ENCODE measurements at regions not wholly inside any gene's neighbourhood (a gene's known extent, or its start where the extent isn't known, plus 50 kb on each side); places are given as distances from the start of the nearest gene placed in this dataset.
"Not testable (repeated sequence)": the region's sequence is repeated elsewhere in the genome, so short reads cannot be mapped to it uniquely, and the experiment has no call there.

GRCh38 chr22:34834059-34834458, 231.9 kb upstream of the ISX start:
- Histone ChIP-seq H3K27ac (ENCODE audit: poor library complexity, severe bottlenecking) (no peak overlapping the region), H3K36me3 (ENCODE audit: low read depth) (no peaks in the 10 kb centered on the region), H3K27me3 (ENCODE audit: insufficient read depth, poor library complexity, severe bottlenecking) (no peaks in the 10 kb centered on the region), H3K9me3 (ENCODE audit: severe bottlenecking) (no peaks in the 10 kb centered on the region), H3K4me1 (ENCODE audit: insufficient read depth, poor library complexity, severe bottlenecking) (no peaks in the 10 kb centered on the region), H3K4me3 (ENCODE audit: severe bottlenecking) (no peak overlapping the region)
- no peak for ATAC-seq (ENCODE audit: low read depth)
- DNase-seq (ENCODE audit: low spot score) = no peak
- TF ChIP-seq, protein P1, sequence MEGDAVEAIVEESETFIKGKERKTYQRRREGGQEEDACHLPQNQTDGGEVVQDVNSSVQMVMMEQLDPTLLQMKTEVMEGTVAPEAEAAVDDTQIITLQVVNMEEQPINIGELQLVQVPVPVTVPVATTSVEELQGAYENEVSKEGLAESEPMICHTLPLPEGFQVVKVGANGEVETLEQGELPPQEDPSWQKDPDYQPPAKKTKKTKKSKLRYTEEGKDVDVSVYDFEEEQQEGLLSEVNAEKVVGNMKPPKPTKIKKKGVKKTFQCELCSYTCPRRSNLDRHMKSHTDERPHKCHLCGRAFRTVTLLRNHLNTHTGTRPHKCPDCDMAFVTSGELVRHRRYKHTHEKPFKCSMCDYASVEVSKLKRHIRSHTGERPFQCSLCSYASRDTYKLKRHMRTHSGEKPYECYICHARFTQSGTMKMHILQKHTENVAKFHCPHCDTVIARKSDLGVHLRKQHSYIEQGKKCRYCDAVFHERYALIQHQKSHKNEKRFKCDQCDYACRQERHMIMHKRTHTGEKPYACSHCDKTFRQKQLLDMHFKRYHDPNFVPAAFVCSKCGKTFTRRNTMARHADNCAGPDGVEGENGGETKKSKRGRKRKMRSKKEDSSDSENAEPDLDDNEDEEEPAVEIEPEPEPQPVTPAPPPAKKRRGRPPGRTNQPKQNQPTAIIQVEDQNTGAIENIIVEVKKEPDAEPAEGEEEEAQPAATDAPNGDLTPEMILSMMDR (IDR thresholded peaks at IDR 0.05; ENCODE audit: poor library complexity, severe bottlenecking) = no peak

GRCh38 chr22:34834541-34834940, 231.4 kb upstream of the ISX start:
- DNase-seq (ENCODE audit: low spot score); H3K4me1 ChIP-seq (ENCODE audit: insufficient read depth, poor library complexity, severe bottlenecking); H3K27me3 ChIP-seq (ENCODE audit: insufficient read depth, poor library complexity, severe bottlenecking); ATAC-seq (ENCODE audit: low read depth); H3K36me3 ChIP-seq (ENCODE audit: low read depth); H3K9me3 ChIP-seq (ENCODE audit: severe bottlenecking); H3K27ac ChIP-seq (ENCODE audit: poor library complexity, severe bottlenecking); H3K4me3 ChIP-seq (ENCODE audit: severe bottlenecking): not testable (repeated sequence)

DNA sequence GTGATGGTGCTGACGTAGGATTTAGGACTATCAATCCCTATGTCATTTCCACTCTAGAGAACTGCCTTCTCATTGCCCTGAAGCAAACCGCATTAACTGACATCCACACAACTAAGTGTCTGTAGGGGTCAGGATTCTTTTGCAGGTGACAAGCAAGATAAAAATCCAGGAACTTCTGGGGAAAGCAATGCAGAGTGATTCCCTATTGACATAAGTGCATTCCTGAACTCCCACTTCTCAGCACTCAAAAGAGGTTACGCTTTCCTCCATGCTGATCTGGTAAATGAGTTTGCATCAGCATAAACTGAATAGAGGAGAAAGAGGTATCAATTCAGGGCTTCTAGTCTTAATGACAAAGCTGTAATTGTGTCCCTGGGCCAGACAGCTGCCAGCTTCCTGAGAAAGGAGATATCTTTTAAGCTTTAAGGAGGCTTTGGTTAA, 224.6 kb upstream of the ISX start:
- no peaks in the 10 kb centered on the region for H3K4me1 ChIP-seq (ENCODE audit: insufficient read depth, poor library complexity, severe bottlenecking)
- DNase-seq (ENCODE audit: low spot score) = no peak
- H3K4me3 ChIP-seq (ENCODE audit: severe bottlenecking) = no peak overlapping the region

GRCh38 chr22:34841911-34842310, 224.0 kb upstream of the ISX start:
- Histone ChIP-seq H3K27ac (ENCODE audit: poor library complexity, severe bottlenecking) (no peak overlapping the region), H3K27me3 (ENCODE audit: insufficient read depth, poor library complexity, severe bottlenecking) (no peaks in the 10 kb centered on the region), H3K9me3 (ENCODE audit: severe bottlenecking) (peaks cover 2% of the 10 kb centered on the region), H3K4me1 (ENCODE audit: insufficient read depth, poor library complexity, severe bottlenecking) (no peaks in the 10 kb centered on the region), H3K36me3 (ENCODE audit: low read depth) (no peaks in the 10 kb centered on the region), H3K4me3 (ENCODE audit: severe bottlenecking) (no peak overlapping the region)
- DNase-seq (ENCODE audit: low spot score) (no peak), ATAC-seq (ENCODE audit: low read depth) (no peak)
- TF ChIP-seq, protein P1 (IDR thresholded peaks at IDR 0.05; ENCODE audit: poor library complexity, severe bottlenecking) = no peak

More for the DNA sequence above, 224.6 kb upstream of the ISX start:
- Histone ChIP-seq H3K27ac (ENCODE audit: poor library complexity, severe bottlenecking) (no peak overlapping the region), H3K9me3 (ENCODE audit: severe bottlenecking) (peaks cover 2% of the 10 kb centered on the region), H3K36me3 (ENCODE audit: low read depth) (no peaks in the 10 kb centered on the region), H3K27me3 (ENCODE audit: insufficient read depth, poor library complexity, severe bottlenecking) (no peaks in the 10 kb centered on the region)
- no peak for ATAC-seq (ENCODE audit: low read depth)
- TF ChIP-seq, protein P1 (IDR thresholded peaks at IDR 0.05; ENCODE audit: poor library complexity, severe bottlenecking) = no peak

DNA sequence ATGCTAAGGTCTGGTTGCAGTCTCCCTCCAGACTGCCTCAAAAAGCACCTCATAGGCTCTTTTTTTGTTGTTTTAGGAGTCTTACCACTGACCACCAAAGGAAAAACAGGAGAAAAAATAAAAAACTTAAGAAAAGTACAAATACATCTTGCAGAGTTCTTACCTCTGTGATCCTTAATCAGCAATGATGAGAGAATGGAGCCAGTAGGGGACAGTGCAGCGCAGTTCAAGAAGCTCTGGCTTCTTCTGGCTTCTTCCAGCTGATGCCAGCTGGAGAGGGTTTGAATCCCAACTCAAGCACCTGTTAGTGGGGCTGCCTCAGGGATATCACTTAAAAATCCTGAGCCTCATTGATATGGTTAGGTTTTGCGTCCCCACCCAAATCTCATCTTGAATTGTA, 223.3 kb upstream of the ISX start:
- H3K27me3 ChIP-seq (ENCODE audit: insufficient read depth, poor library complexity, severe bottlenecking) = no peaks in the 10 kb centered on the region
- no peaks in the 10 kb centered on the region for H3K4me1 ChIP-seq (ENCODE audit: insufficient read depth, poor library complexity, severe bottlenecking)
- H3K36me3 ChIP-seq (ENCODE audit: low read depth) = no peaks in the 10 kb centered on the region
- peaks cover 2% of the 10 kb centered on the region for H3K9me3 ChIP-seq (ENCODE audit: severe bottlenecking)
- no peak overlapping the region for H3K27ac ChIP-seq (ENCODE audit: poor library complexity, severe bottlenecking)
- no peak overlapping the region for H3K4me3 ChIP-seq (ENCODE audit: severe bottlenecking)
- TF ChIP-seq, protein P1 (IDR thresholded peaks at IDR 0.05; ENCODE audit: poor library complexity, severe bottlenecking) = no peak
- ATAC-seq (ENCODE audit: low read depth) = no peak
- DNase-seq (ENCODE audit: low spot score) = no peak

DNA sequence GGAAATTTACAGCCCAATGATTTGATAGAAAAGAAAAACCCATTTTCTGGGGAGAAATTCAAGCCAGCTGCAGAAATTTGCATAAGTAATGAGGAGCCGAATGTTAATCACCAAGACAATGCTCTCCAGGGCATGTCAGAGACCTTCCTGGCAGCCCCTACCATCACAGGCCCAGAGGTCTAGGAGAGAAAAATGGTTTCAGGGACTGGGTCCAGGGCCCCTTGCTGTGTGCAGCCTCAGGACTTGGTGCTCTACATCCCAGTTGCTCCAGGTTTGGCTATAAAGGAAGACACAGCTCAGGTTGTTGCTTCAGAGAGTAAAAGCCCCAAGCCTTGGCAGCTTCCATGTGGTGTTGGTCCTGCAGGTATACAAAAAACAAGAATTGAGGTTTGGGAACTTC, 222.2 kb upstream of the ISX start:
- DNase-seq (ENCODE audit: low spot score); H3K4me1 ChIP-seq (ENCODE audit: insufficient read depth, poor library complexity, severe bottlenecking); H3K4me3 ChIP-seq (ENCODE audit: severe bottlenecking); H3K27ac ChIP-seq (ENCODE audit: poor library complexity, severe bottlenecking); H3K9me3 ChIP-seq (ENCODE audit: severe bottlenecking); H3K27me3 ChIP-seq (ENCODE audit: insufficient read depth, poor library complexity, severe bottlenecking); H3K36me3 ChIP-seq (ENCODE audit: low read depth); ATAC-seq (ENCODE audit: low read depth): not testable (repeated sequence)
